PC-3 (cell line): ENCODE measurements at regions not wholly inside any gene's neighbourhood (a gene's known extent, or its start where the extent isn't known, plus 50 kb on each side); places are given as distances from the start of the nearest gene placed in this dataset.

ENCODE experiments used
- EZH2 ChIP-seq: fragments of 300-600 bp; sonication (generic); IDR thresholded peaks from one replicate; pipeline ENCODE4 v1.6.1; 2017; ENCODE audit warnings: antibody characterized with exemption, mild to moderate bottlenecking, low read length; ENCODE audit not compliant: unreplicated experiment
- EZH2phosphoT487 ChIP-seq: fragments of 300-600 bp; sonication (generic); IDR thresholded peaks from 2 replicates; pipeline ENCODE4 v1.6.1; 2018; ENCODE audit warnings: mild to moderate bottlenecking, antibody characterized with exemption, low read length, borderline replicate concordance
- TF ChIP-seq, protein P1 (sequence below): fragments of 300-600 bp; sonication (generic); conservative IDR thresholded peaks from 2 replicates; pipeline ENCODE4 v1.5.1; 2017; ENCODE audit warnings: antibody characterized with exemption, low read depth, mild to moderate bottlenecking, low read length

DNA sequence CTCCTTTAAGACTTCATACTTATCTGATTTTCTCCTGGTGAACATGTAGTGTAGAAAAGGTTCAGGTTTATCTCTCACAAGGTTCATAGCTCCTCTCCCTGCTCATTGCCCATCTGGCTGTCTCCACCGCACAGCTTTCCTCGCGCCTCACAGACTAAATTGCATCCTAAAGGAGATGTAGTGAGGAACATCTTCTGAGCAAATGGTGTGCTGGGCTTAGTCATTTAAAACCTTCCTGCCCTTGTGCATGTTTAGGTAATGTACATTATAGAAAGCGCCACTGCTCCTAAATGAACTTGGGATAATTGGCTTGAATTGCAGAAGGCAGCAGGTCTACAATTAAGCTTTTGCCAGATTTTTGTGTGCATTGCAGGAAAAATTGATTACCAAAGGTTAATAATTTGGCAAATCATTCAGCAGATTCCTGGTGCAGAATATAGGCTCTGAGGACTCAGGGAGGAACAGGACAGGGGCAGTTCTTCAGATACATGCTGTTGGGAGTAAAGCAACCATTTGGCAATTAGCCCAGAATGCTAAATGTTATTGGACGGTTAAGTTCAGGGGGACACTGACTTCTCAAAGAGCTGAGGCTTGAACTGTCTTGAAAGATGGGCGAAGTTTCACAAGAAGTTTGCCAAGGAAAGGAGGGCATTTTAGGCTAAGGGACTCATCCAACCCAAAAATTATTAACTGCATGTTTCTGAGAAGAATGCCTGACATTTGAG lies 108.4 kb upstream of the CLDN10 start:
- TF ChIP-seq, protein P1, sequence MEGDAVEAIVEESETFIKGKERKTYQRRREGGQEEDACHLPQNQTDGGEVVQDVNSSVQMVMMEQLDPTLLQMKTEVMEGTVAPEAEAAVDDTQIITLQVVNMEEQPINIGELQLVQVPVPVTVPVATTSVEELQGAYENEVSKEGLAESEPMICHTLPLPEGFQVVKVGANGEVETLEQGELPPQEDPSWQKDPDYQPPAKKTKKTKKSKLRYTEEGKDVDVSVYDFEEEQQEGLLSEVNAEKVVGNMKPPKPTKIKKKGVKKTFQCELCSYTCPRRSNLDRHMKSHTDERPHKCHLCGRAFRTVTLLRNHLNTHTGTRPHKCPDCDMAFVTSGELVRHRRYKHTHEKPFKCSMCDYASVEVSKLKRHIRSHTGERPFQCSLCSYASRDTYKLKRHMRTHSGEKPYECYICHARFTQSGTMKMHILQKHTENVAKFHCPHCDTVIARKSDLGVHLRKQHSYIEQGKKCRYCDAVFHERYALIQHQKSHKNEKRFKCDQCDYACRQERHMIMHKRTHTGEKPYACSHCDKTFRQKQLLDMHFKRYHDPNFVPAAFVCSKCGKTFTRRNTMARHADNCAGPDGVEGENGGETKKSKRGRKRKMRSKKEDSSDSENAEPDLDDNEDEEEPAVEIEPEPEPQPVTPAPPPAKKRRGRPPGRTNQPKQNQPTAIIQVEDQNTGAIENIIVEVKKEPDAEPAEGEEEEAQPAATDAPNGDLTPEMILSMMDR = no peak
- TF ChIP-seq EZH2phosphoT487 (no peak), EZH2 (no peak)
